ENCODE measurements at regions not wholly inside any gene's neighbourhood (a gene's known extent, or its start where the extent isn't known, plus 50 kb on each side); places are given as distances from the start of the nearest gene placed in this dataset.

DNA sequence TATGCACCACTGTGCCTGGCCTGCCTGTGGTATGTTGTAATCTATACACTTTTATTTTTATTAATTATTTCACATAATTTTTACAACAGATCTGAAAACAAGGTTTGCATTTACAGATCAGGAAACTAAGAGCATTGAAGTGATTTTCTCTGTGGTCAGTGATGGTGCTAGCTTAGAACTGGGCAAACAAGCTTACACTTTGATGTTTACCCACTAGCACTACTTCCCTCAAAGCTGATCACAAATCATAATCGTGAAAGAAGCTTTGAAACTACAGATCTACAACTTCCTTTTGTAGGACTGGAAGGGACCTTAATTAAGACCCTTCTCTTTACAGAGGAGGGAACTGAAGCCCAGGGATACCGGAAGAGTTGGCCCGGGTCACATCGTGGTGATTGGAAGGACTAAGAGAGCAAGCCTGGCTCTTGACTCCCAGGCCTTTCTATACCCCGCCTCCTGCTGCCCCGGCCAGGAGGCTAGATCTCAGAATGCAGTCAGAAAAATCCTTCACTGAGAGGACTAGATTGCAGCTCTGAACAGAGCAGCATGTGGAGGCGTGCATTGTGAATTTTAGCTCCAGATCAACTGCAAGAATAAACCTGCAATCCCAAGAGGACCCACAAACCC is 93.7 kb upstream of the ZNF827 start:
- TF ChIP-seq POLR2A (IDR thresholded peaks at IDR 0.05; ENCODE audit: low read depth, low read length) (no peak), POLR2AphosphoS5 (IDR thresholded peaks at IDR 0.05; ENCODE audit: low read depth, low read length) (no peak)
